DMS114 treated with DMSO at 0.1 percent for 48 hours (cell line): ENCODE measurements at regions not wholly inside any gene's neighbourhood (a gene's known extent, or its start where the extent isn't known, plus 50 kb on each side); places are given as distances from the start of the nearest gene placed in this dataset.

Source experiments
- DNase-seq: peaks from one replicate; lab custom pipeline; 2025; ENCODE audit not compliant: unreplicated experiment; lab: John Stamatoyannopoulos, UW

- DNase-seq: no peak
Measured at GRCh38 chr4:123092586-123092985, 170.2 kb upstream of the NUDT6 start.

GRCh38 chr4:123093236-123093635 is 170.8 kb upstream of the NUDT6 start:
- no peak for DNase-seq

DNA sequence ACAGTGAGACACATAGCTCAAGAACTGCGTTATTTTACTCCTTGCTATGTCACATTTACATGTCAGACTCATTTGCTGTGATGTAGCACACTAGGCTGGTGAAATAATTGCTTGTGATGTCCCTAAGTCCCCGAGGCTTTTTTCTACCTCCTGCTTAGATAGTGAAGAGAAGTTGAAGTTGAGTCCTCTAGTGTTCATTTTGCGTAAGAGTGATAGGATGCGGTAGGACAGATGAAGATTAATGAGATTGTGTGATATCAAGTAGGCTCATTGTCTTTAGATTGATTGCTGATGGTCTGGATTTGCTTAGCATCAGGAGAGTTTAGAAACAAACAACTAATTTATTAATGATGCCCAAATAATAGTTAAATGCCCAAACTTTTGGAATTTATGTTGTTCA is 173.6 kb upstream of the NUDT6 start:
- no peak for DNase-seq

DNA sequence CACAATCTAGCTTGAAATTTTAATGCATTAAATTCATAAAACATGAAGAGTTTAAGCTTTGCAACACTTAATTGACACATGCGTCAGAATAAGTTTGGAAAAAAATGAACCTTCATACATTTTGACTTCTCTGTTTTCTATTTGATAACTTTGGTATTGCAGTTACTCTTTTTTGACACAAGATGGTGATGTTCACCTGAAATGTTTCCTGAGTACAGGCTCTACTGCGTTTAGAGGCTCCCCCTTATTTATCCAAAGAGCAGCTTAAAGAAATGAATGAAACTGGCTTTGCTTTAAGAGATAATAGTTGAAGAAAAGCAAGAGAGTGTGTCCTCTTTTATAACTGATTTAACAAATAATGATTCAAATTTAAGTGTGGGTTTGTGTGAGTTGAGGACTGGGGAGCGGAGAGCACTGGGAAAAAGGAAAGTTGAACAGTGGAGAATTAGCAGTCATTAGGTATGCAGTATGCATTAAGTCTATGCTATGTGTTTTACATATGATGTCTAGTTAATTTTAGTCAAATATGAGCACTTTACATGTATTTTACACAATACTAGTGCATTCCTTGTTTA is 180.6 kb upstream of the NUDT6 start:
- peak; percentile 15 for DNase-seq

GRCh38 chr4:123104310-123105025 is 182.1 kb upstream of the NUDT6 start:
- DNase-seq: no peak

DNA sequence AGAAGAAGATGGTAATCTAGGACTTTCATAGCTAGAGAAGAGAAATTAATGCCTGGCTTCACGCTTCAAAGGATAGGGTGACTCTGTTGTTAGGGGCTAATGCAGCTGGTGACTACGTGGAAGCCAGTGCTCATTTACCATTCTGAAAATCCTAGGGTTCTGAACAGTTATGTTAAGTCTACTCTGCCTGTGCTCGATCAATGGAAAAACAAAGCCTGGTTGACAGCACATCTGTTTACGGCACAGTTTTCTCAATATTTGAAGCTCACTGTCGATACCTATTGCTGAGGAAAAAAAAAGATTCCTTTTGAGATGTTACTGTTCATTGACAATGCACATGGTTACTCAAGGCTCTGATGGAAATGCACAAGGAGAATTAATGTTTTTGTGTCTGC is 182.6 kb upstream of the NUDT6 start:
- DNase-seq: no peak

DNA sequence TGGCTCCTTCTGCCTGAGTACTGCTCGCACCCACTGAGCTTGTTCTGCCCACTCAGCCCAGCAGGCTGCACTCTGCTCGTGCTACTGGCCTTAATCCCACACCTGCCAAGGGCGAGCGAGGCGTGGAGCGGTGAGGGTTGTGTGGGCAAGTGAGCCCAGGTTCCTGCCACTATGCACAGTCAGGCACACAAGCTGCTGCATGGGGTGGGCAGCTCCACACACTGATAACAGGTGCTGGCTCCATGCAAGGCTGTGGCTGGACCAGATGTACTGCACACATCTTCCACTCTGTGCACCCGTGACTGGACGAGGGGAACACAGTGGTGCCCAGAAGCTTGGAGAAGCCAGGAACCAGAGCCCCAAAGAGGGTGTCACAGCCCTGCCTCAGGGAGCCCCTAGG is 184.3 kb upstream of the NUDT6 start:
- no peak for DNase-seq

DNA sequence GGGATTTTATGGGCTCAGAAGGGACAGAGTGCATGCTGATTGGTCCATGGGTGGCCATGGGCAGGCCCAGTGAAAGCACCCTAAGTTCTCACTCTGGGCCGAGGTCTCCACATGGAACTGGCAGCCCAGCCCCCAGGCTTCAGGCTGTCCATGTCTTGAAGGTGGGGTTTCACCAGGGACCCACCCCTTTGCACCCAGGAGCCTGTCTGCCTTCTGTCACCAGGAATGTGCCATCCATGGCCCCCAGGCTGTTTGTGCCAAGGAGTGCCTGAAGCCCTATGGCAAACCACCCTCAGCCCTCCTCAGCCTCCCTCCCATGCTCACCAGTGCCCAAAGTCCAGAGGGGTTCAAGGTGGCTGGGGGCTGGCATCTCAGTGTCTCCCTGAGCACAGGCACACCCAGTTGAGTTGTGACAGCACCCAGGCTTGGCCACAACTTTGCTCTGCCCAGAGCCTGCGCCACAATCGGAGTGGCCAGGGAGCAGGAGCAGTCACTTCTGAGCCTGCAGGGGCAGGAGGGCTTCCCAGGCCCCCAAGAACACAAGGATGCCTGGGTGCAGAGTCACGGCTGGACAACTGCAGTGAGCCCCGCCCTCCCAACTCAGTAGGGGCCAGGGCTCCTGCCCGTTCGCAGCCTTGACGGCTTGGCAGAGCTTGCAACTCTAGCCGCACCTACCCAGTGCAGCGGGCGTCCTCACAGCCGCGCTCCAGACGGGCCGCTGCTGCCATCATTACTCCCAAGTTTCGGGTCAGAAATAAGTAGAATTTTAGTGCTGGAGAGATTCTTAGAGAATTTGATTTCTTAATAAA is 185.3 kb upstream of the NUDT6 start:
- no peak for DNase-seq

DNA sequence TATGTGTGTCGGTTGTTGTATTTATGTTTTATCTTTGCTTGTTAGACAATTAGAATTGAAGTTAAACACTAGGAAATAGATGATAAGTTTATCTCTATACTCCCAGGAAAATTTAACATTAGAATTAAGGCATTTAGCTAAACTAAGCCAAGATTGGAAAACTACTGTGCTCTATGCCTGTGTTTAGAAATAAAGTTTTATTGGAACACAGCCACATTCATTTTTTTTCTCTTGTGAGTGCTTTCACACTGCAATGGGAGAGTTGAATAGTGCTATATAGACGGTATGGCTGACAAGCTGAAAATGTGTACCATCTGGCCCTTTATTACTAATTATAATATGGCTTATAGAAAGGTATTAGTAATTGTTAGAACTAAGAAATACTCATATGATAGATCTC is 186.7 kb upstream of the NUDT6 start:
- DNase-seq: no peak

- DNase-seq: no peak
Measured at GRCh38 chr4:123110147-123110546, 187.8 kb upstream of the NUDT6 start.

- no peak for DNase-seq
Measured at GRCh38 chr4:123110685-123111084, 188.3 kb upstream of the NUDT6 start.

- no peak for DNase-seq
Measured at GRCh38 chr4:123113155-123113554, 190.8 kb upstream of the NUDT6 start.

GRCh38 chr4:123114084-123114914 is 191.9 kb upstream of the NUDT6 start:
- DNase-seq: no peak

DNA sequence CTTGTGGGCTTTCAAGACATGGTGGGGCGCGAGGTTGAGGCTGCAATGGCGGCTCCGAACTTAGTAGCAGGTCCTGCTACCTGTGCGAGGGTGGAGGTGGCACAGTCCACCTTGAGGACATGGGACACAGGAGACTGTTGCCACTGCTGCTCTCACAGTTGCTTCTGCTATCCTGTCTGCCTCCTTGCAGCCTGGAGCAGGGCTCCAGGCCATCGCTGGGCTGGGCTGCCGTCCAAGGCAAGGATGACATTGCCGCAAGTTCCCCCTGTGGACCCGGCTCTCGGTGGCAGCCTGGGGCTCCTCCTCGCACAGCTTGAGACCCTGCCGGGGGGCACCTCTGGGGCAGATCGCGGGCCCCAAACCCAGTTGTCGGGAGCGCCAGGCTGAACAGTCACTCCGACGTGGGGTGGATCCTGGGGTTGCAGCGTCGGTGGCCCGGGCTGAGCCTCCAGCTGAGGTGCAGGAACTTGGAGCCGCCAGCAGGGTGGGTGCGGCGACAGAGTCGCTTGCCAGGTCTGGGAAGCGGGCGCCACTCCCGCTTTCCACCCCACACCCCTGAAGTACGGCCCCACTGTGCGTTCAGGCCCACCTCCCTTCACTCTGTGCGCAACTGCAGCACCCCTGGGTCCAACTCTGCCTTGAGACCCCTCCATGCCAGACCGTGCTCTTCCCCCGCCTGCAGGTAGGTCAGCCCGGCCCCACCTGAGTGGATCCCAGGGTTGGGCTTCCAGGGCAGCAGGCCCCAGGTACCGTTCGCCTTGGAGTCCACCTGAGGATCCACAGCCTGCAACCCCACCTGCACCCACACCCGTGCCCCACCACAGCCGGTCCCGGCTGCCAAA is 192.7 kb upstream of the NUDT6 start:
- no peak for DNase-seq

DNA sequence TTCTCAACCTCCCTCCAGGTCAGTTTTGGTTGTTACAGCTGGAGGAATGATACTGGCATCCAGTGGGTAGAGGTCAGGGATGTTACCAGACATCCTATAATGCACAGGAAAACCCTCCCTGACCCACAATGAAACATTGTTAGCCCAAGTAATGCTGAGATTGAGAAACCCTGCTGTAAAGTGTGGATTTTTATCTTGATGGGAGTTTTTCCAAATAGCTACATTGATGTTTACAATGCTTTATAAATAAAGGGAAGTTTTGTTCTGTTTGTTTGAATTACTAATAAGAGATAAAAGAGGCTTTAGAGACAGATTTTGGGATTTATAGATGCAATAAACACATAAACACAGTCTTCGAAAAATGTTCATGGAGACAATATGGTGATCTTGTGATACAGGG is 194.0 kb upstream of the NUDT6 start:
- no peak for DNase-seq

GRCh38 chr4:123120473-123120872 is 198.1 kb upstream of the NUDT6 start:
- no peak for DNase-seq

DNA sequence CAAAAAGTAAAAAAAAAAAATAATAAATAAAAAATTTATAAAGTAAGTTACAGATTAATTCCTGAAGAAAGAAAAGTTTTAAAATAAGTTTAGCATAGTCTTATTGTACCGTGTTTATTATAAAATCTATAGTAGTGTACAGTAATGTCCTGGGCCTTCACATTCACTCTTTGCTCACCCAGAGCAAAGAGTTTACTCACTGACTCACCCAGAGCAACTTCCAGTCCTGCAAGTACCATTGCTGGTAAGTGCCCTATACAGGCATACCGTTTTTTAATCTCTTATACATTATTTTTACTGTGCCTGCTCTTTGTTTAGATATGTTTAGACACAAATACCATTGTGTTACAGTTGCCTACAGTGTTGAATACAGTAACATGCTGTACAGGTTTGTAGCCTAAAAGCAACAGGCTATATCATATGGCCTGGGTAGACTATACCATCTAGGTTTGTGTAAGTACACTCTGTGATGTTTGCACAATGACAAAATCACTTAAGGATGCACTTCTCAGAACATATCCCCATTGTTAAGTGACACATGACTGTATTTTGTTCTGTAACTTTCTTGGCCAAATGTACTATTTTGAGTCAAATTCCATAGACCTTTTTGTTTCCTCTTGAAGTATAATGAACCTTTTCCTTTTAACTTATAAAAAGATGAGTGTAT is 199.0 kb upstream of the NUDT6 start:
- no peak for DNase-seq

- no peak for DNase-seq
Measured at GRCh38 chr4:123125477-123125876, 203.1 kb upstream of the NUDT6 start.

DNA sequence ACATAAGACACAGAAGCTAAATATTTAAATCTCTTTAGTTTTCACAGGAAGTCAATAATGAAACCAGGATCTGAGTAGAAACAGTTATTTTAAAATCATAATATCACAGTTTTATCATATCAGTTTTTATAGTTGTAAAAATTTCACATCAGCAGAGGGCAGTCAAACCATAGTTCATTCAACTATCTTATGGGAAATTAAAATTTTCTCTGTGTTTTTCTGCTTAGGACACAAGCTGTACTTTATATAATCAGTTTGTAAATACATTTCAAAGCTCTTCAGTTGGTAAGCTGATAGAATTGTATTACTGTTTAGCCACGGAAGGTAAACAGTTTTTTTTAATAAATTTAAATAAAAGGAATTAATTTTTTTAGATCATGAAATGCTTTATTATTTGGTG is 204.8 kb upstream of the NUDT6 start:
- DNase-seq: no peak

GRCh38 chr4:123127875-123128274 is 205.5 kb upstream of the NUDT6 start:
- no peak for DNase-seq
